ENCODE measurements at regions not wholly inside any gene's neighbourhood (a gene's known extent, or its start where the extent isn't known, plus 50 kb on each side); places are given as distances from the start of the nearest gene placed in this dataset.

- TF ChIP-seq CEBPB (IDR thresholded peaks at IDR 0.05; ENCODE audit: low read depth) (no peak), MAX (IDR thresholded peaks at IDR 0.05) (no peak), ATF3 (IDR thresholded peaks at IDR 0.05) (no peak), CTCF (IDR thresholded peaks at IDR 0.05 in 2 of 3, conservative IDR thresholded peaks at IDR 0.05 in 1 of 3; ENCODE audit: borderline replicate concordance in 1 of 3, insufficient read depth in 1 of 3, low read depth in 2 of 3, low read length in 2 of 3) (no peak), TCF7L2 (IDR thresholded peaks at IDR 0.05; ENCODE audit: borderline replicate concordance, extremely low read depth, insufficient read depth, insufficient read length) (no peak), ZNF274 (IDR thresholded peaks at IDR 0.05; ENCODE audit: low read depth, low read length) (no peak), POLR2A (IDR thresholded peaks at IDR 0.05; ENCODE audit: borderline replicate concordance, extremely low read depth, insufficient read depth, insufficient read length) (no peak)
Measured at GRCh38 chr10:52394246-52394645, 80.2 kb downstream of the DKK1 start.

Data from HCT116 (cell line).